Endothelial cell of umbilical vein (primary cell): ENCODE measurements at regions not wholly inside any gene's neighbourhood (a gene's known extent, or its start where the extent isn't known, plus 50 kb on each side); places are given as distances from the start of the nearest gene placed in this dataset.

ENCODE experiments used
- BruUV-seq: library from RNA; stranded (reverse); fragments of 400-500 nt; replicated peaks from 2 replicates; lab custom pipeline; 2021; lab: Mats Ljungman, UMichigan
- CTCF ChIA-PET: fragments of 300-600, 350-600 bp; sonication (Branson Sonifier 250); formaldehyde crosslinking; loops from one replicate; lab custom pipeline; 2021; ENCODE audit warnings: antibody characterized with exemption, inconsistent platforms; lab: Charles Lee
- POLR2A ChIA-PET: fragments of 300-600, 350-600 bp; sonication (Branson Sonifier 250); formaldehyde crosslinking; loops from one replicate; lab custom pipeline; 2021; ENCODE audit warnings: antibody characterized with exemption, inconsistent platforms; lab: Charles Lee
- DNase-seq: peaks from one replicate; pipeline ENCODE4 v3.0.0-alpha.2; 2011; ENCODE audit warnings: low read depth, low spot score
- FAIRE-seq: peaks from 2 replicates; lab custom pipeline; 2011; peaks lifted over from hg19 to GRCh38; lab: Jason Lieb, UNC
- H2AFZ ChIP-seq: 2 replicates; pipeline ENCODE4 v1.6.0; 2012; ENCODE audit warnings: low read depth, low read length, control low read depth, inconsistent platforms
- H3K27ac ChIP-seq: 2 replicates; pipeline ENCODE4 v1.5.1; 2011; ENCODE audit warnings: low read depth, mild to moderate bottlenecking, control low read depth, low read length, moderate library complexity; ENCODE audit not compliant: insufficient read depth
- H3K27me3 ChIP-seq, 2 experiments: 2 replicates each; pipeline versions ENCODE4 v1.6.0 to v1.6.1; 2011; ENCODE audit warnings: low read length in 2 of 2, mixed read lengths in 1 of 2; ENCODE audit not compliant: control insufficient read depth in 2 of 2, insufficient read depth in 2 of 2
- H3K36me3 ChIP-seq, 2 experiments: 2 replicates in 1 of 2; 3 replicates in 1 of 2; pipeline ENCODE4 v1.5.1; 2011; ENCODE audit warnings: low read length in 2 of 2, mild to moderate bottlenecking in 1 of 2, moderate library complexity in 1 of 2; ENCODE audit not compliant: control insufficient read depth in 2 of 2, insufficient read depth in 2 of 2; ENCODE audit errors: extremely low read depth in 1 of 2
- H3K4me1 ChIP-seq: 3 replicates; pipeline ENCODE4 v1.5.1; 2011; ENCODE audit warnings: mild to moderate bottlenecking, low read length; ENCODE audit not compliant: control insufficient read depth, insufficient read depth; ENCODE audit errors: extremely low read depth
- H3K4me2 ChIP-seq: 2 replicates; pipeline ENCODE4 v1.6.1; 2011; ENCODE audit warnings: low read length, control low read depth, mixed read lengths; ENCODE audit not compliant: insufficient read depth
- H3K4me3 ChIP-seq, 3 experiments: fragments of 200-600 bp in 1 of 3; sonication (generic), shearing (Covaris generic) in 1 of 3; replicated peaks in 1 of 3; 2 replicates each; pipeline ENCODE4 v1.5.1; 2011 to 2016; ENCODE audit warnings: control low read depth in 3 of 3, low read length in 3 of 3, mild to moderate bottlenecking in 2 of 3, inconsistent platforms in 1 of 3, low read depth in 1 of 3, moderate library complexity in 1 of 3; ENCODE audit not compliant: insufficient read depth in 1 of 3
- H3K79me2 ChIP-seq: 2 replicates; pipeline ENCODE4 v1.6.0; 2012; ENCODE audit warnings: low read length, inconsistent platforms; ENCODE audit not compliant: control insufficient read depth, insufficient read depth
- H3K9ac ChIP-seq: replicated peaks from 2 replicates; pipeline ENCODE3; 2011; ENCODE audit warnings: low read length, control low read depth; ENCODE audit not compliant: insufficient read depth; ENCODE audit errors: extremely low read depth
- H3K9me1 ChIP-seq: replicated peaks from 3 replicates; pipeline ENCODE4 v1.6.0; 2011; ENCODE audit warnings: mild to moderate bottlenecking, low read length; ENCODE audit not compliant: control insufficient read depth, insufficient read depth; ENCODE audit errors: extremely low read depth
- H3K9me3 ChIP-seq: replicated peaks from 2 replicates; pipeline ENCODE4 v1.5.1; 2012; ENCODE audit warnings: low read length, inconsistent platforms; ENCODE audit not compliant: control insufficient read depth, insufficient read depth
- H4K20me1 ChIP-seq: replicated peaks from 2 replicates; pipeline ENCODE3; 2011; ENCODE audit warnings: mild to moderate bottlenecking, low read length; ENCODE audit not compliant: control insufficient read depth, insufficient read depth; ENCODE audit errors: extremely low read depth
- EZH2 ChIP-seq: IDR thresholded peaks from 2 replicates; pipeline ENCODE4 v1.6.1; 2012; ENCODE audit warnings: borderline replicate concordance, low read depth, mild to moderate bottlenecking, moderate library complexity, low read length, inconsistent platforms; ENCODE audit not compliant: severe bottlenecking
- FOS ChIP-seq: IDR thresholded peaks from 2 replicates; pipeline ENCODE4 v1.6.1; 2011; ENCODE audit warnings: mild to moderate bottlenecking, low read length, moderate library complexity, borderline replicate concordance; ENCODE audit not compliant: insufficient read depth
- GATA2 ChIP-seq: IDR thresholded peaks from 2 replicates; pipeline ENCODE4 v1.7.0; 2011; ENCODE audit warnings: low read depth, mild to moderate bottlenecking, moderate library complexity, mixed read lengths, low read length; ENCODE audit not compliant: insufficient read length, insufficient read depth
- JUN ChIP-seq: IDR thresholded peaks from 2 replicates; pipeline ENCODE4 v1.6.1; 2011; ENCODE audit warnings: borderline replicate concordance, low read depth; ENCODE audit not compliant: insufficient read length, insufficient read depth
- MAX ChIP-seq: IDR thresholded peaks from 2 replicates; pipeline ENCODE4 v1.6.1; 2011; ENCODE audit not compliant: insufficient read depth, insufficient read length
- MYC ChIP-seq: IDR thresholded peaks from one replicate; pipeline ENCODE4 v1.6.1; 2011; ENCODE audit warnings: mild to moderate bottlenecking, low read depth, low read length
- POLR2A ChIP-seq: IDR thresholded peaks from 2 replicates; pipeline ENCODE4 v1.6.1; 2012; ENCODE audit warnings: low read depth, mild to moderate bottlenecking, control low read depth, low read length
- POLR2AphosphoS5 ChIP-seq: IDR thresholded peaks from 2 replicates; pipeline ENCODE4 v1.6.1; 2012; ENCODE audit warnings: low read depth, mild to moderate bottlenecking, control low read depth, low read length, moderate library complexity; ENCODE audit not compliant: insufficient read depth
- dilution Hi-C: fragments of 300-500 bp; cut with MboI; formaldehyde crosslinking; loops from one replicate; pipeline ENCODE4 v1.15.0; 2019; ENCODE audit warnings: low sequenced_read_pairs; ENCODE audit not compliant: extremely low pct_ligation_motif_present
- intact Hi-C: fragments of 100-400 bp; cut with micrococcal nuclease; formaldehyde crosslinking; loops from one replicate; pipeline ENCODE4 v1.10.0; 2022
- TF ChIP-seq, protein P1 (sequence below), 2 donors: IDR thresholded peaks; 1 replicate in 1 of 2; 2 replicates in 1 of 2; pipeline ENCODE4 v1.5.1; 2011; ENCODE audit warnings: low read length in 2 of 2, mild to moderate bottlenecking in 2 of 2, moderate library complexity in 2 of 2, control low read depth in 1 of 2, inconsistent platforms in 1 of 2, low read depth in 1 of 2; ENCODE audit not compliant: insufficient read depth in 1 of 2; ENCODE audit errors: extremely low read depth in 1 of 2

DNA sequence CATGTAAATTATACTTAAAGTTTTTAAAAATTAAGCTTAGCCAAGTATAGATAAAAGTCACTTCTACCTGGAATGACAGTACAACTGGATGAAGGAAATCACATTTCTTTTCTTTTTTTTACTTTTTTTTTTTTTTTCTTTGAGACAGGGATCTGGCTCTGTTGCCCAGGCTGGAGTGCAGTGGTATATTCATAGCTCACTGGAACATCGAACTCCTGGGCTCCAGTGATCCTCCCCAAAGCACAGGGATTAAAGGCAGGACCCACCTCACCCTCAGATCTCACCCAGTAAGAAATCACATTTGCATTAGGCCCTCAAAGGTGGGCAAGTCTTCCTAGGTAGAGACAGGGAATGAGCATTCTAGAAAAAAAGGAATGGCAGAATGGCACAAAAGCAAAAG, 69.5 kb upstream of the C1GALT1 start:
- no peaks in the 10 kb centered on the region for H3K9me1 ChIP-seq
- peaks cover 0 to 2% of the 10 kb centered on the region in 2 experiments for H3K27me3 ChIP-seq
- intact Hi-C loops: no loop called here
- no peaks in the 10 kb centered on the region for H3K79me2 ChIP-seq
- H3K4me1 ChIP-seq: no peaks in the 10 kb centered on the region
- no TSS peak for BruUV-seq
- no peaks in the 10 kb centered on the region for H3K36me3 ChIP-seq
- FAIRE-seq (no peak), DNase-seq (no peak)
- H3K4me2 ChIP-seq: no peak overlapping the region
- no peak overlapping the region for H3K27ac ChIP-seq
- H2AFZ ChIP-seq: no peak overlapping the region
- CTCF ChIA-PET: interaction anchor here (3.4 kb wide), 1 partner anchor 10 kb away, joined by 18 read pairs; no protein-coding TSS in a partner anchor
- H3K9me3 ChIP-seq: no peaks in the 10 kb centered on the region
- TF ChIP-seq EZH2 (no peak), JUN (no peak), GATA2 (no peak), MAX (no peak), POLR2A (no peak), MYC (no peak), POLR2AphosphoS5 (no peak), FOS (no peak)
- TF ChIP-seq, protein P1, sequence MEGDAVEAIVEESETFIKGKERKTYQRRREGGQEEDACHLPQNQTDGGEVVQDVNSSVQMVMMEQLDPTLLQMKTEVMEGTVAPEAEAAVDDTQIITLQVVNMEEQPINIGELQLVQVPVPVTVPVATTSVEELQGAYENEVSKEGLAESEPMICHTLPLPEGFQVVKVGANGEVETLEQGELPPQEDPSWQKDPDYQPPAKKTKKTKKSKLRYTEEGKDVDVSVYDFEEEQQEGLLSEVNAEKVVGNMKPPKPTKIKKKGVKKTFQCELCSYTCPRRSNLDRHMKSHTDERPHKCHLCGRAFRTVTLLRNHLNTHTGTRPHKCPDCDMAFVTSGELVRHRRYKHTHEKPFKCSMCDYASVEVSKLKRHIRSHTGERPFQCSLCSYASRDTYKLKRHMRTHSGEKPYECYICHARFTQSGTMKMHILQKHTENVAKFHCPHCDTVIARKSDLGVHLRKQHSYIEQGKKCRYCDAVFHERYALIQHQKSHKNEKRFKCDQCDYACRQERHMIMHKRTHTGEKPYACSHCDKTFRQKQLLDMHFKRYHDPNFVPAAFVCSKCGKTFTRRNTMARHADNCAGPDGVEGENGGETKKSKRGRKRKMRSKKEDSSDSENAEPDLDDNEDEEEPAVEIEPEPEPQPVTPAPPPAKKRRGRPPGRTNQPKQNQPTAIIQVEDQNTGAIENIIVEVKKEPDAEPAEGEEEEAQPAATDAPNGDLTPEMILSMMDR (IDR thresholded peaks at IDR 0.05; ENCODE audit: extremely low read depth in 1 of 2, insufficient read depth in 1 of 2, low read depth in 1 of 2, low read length in 2 of 2): no peak
- POLR2A ChIA-PET: no interaction called here
- H3K9ac ChIP-seq: no peak overlapping the region
- H4K20me1 ChIP-seq: no peaks in the 10 kb centered on the region
- dilution Hi-C loops: no loop called here
- H3K4me3 ChIP-seq: no peak overlapping the region
